CD4-positive, alpha-beta T cell (primary cell): ENCODE measurements at regions not wholly inside any gene's neighbourhood (a gene's known extent, or its start where the extent isn't known, plus 50 kb on each side); places are given as distances from the start of the nearest gene placed in this dataset.

Experiments used
- ATAC-seq: fragments of 200-7000 bp; cut with Tn5 transposase; one replicate; pipeline ENCODE4 v1.10.0; 2022; ENCODE audit warnings: mild to moderate bottlenecking; ENCODE audit not compliant: poor library complexity
- CTCF ChIA-PET: fragments of 350-600 bp; sonication (Branson Sonifier 250); formaldehyde crosslinking; loops from one replicate; lab custom pipeline; 2021; ENCODE audit warnings: antibody characterized with exemption, inconsistent platforms; lab: Charles Lee
- POLR2A ChIA-PET: fragments of 350-600 bp; sonication (Branson Sonifier 250); formaldehyde crosslinking; loops from one replicate; lab custom pipeline; 2021; ENCODE audit warnings: antibody characterized with exemption, inconsistent platforms; lab: Charles Lee
- DNase-seq, 14 experiments: peaks; one replicate each; pipeline ENCODE4 v3.0.0-alpha.2; 2013 to 2020; ENCODE audit warnings: mixed read lengths in 2 of 14
- H3K27ac ChIP-seq, 2 donors: one replicate each; pipeline versions ENCODE4 v1.5.1 to v1.7.0; 2013; ENCODE audit warnings: low read length in 2 of 2, low read depth in 1 of 2, mild to moderate bottlenecking in 1 of 2
- H3K27me3 ChIP-seq, 2 experiments: 1 replicate in 1 of 2; 2 replicates in 1 of 2; pipeline versions ENCODE4 v1.6.1 to v1.7.0; 2013; ENCODE audit warnings: low read length in 2 of 2, control low read depth in 1 of 2, mild to moderate bottlenecking in 1 of 2, moderate library complexity in 1 of 2; ENCODE audit not compliant: insufficient read depth in 2 of 2, control insufficient read depth in 1 of 2
- H3K36me3 ChIP-seq: one replicate; pipeline ENCODE4 v1.6.1; 2013; ENCODE audit warnings: low read length, control low read depth; ENCODE audit not compliant: insufficient read depth
- H3K4me1 ChIP-seq: one replicate; pipeline ENCODE4 v1.6.1; 2013; ENCODE audit warnings: low read length, control low read depth; ENCODE audit not compliant: insufficient read depth
- H3K4me3 ChIP-seq: one replicate; pipeline ENCODE4 v1.5.1; 2013; ENCODE audit warnings: mild to moderate bottlenecking, low read length, moderate library complexity
- H3K9me3 ChIP-seq, 2 experiments: 1 replicate in 1 of 2; 2 replicates in 1 of 2; pipeline versions ENCODE4 v1.6.1 to v1.7.0; 2013; ENCODE audit warnings: low read length in 2 of 2, mild to moderate bottlenecking in 2 of 2, control low read depth in 1 of 2, moderate library complexity in 1 of 2; ENCODE audit not compliant: control insufficient read depth in 1 of 2, insufficient read depth in 1 of 2
- H3K27ac Mint-ChIP-seq: one replicate; pipeline ENCODE4 v1.8.0; 2020; ENCODE audit warnings: mixed read lengths
- H3K27me3 Mint-ChIP-seq: one replicate; pipeline ENCODE4 v1.8.0; 2021; ENCODE audit warnings: mixed read lengths
- H3K36me3 Mint-ChIP-seq: one replicate; pipeline ENCODE4 v1.8.0; 2021; ENCODE audit warnings: low read depth, mixed read lengths
- H3K4me1 Mint-ChIP-seq: one replicate; pipeline ENCODE4 v1.8.0; 2021; ENCODE audit warnings: low read depth, mixed read lengths
- H3K4me3 Mint-ChIP-seq: one replicate; pipeline ENCODE4 v1.8.0; 2020; ENCODE audit warnings: mild to moderate bottlenecking, mixed read lengths
- H3K9me3 Mint-ChIP-seq: one replicate; pipeline ENCODE4 v1.8.0; 2020; ENCODE audit warnings: mixed read lengths
- intact Hi-C, 2 experiments: fragments of 100-400 bp; cut with DNase I in 1 of 2; cut with micrococcal nuclease in 1 of 2; formaldehyde crosslinking; loops; one replicate each; pipeline versions ENCODE4 v1.15.1 to v1.9.0; 2023 to 2025; cut with DNase I, micrococcal nuclease
- TF ChIP-seq, protein P1 (sequence below): fragments of 200-600 bp; IDR thresholded peaks from one replicate; pipeline ENCODE4 v1.8.0; 2022; ENCODE audit warnings: antibody characterized with exemption, mild to moderate bottlenecking

DNA sequence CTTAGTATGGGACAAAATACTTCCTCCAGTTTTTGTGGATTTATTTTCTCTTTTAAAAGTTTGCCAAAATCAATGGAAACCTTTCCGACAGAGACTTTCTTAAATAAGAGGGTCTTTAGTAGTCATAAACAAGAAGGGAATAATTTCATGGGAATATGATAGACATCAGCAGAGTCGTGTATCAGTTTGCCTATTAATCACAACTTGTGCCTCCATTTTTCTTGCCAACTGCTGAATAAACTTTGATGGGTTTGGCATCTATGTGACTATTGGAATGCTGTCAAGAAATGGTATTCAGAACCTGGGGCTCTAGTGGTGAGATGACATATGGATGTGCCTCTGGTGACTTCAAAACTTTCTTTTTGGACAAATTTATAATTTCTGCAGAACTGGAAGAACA lies 1668.2 kb downstream of the MAT2B start:
- ATAC-seq = no peak
- no peaks in the 10 kb centered on the region for H3K27me3 Mint-ChIP-seq
- H3K9me3 Mint-ChIP-seq = peaks cover 6% of the 10 kb centered on the region
- no peak overlapping the region for H3K4me3 Mint-ChIP-seq
- Histone ChIP-seq H3K4me3 (no peak overlapping the region), H3K27ac (no peak overlapping the region), H3K36me3 (no peaks in the 10 kb centered on the region), H3K9me3 (peaks cover 0 to 5% of the 10 kb centered on the region in 2 experiments), H3K27me3 (no peaks in the 10 kb centered on the region), H3K4me1 (no peaks in the 10 kb centered on the region)
- intact Hi-C loops = no loop called here
- TF ChIP-seq, protein P1, sequence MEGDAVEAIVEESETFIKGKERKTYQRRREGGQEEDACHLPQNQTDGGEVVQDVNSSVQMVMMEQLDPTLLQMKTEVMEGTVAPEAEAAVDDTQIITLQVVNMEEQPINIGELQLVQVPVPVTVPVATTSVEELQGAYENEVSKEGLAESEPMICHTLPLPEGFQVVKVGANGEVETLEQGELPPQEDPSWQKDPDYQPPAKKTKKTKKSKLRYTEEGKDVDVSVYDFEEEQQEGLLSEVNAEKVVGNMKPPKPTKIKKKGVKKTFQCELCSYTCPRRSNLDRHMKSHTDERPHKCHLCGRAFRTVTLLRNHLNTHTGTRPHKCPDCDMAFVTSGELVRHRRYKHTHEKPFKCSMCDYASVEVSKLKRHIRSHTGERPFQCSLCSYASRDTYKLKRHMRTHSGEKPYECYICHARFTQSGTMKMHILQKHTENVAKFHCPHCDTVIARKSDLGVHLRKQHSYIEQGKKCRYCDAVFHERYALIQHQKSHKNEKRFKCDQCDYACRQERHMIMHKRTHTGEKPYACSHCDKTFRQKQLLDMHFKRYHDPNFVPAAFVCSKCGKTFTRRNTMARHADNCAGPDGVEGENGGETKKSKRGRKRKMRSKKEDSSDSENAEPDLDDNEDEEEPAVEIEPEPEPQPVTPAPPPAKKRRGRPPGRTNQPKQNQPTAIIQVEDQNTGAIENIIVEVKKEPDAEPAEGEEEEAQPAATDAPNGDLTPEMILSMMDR = no peak
- H3K27ac Mint-ChIP-seq = no peak overlapping the region
- DNase-seq = no peak
- H3K4me1 Mint-ChIP-seq = no peaks in the 10 kb centered on the region
- ChIA-PET POLR2A (no interaction called here), CTCF (no interaction called here)
- no peaks in the 10 kb centered on the region for H3K36me3 Mint-ChIP-seq

DNA sequence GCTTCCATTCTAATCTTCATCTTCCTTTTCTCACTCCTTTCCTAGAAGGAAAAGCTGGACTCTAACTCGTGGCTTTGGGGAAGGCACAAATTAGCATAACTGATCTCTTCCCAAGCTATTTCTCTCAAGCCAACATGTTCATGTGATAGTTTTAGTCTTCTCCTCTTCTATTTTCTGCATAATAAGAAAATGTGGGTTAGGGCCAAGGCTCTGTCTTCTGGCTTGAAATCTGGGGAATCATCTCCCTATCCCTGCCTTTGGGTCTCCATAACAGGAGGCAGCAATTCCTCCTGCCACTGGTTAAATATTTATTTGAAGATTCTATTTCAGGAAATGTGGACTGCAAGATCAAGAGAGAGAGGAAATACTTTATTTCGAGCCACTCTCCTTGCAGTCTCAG lies 1669.6 kb downstream of the MAT2B start:
- Histone ChIP-seq H3K36me3 (no peaks in the 10 kb centered on the region), H3K4me1 (no peaks in the 10 kb centered on the region), H3K9me3 (peaks cover 0 to 5% of the 10 kb centered on the region in 2 experiments), H3K27ac (no peak overlapping the region), H3K27me3 (no peaks in the 10 kb centered on the region), H3K4me3 (no peak overlapping the region)
- intact Hi-C loops = no loop called here
- Mint-ChIP-seq H3K9me3 (peaks cover 6% of the 10 kb centered on the region), H3K4me1 (no peaks in the 10 kb centered on the region), H3K36me3 (no peaks in the 10 kb centered on the region), H3K27ac (no peak overlapping the region), H3K27me3 (no peaks in the 10 kb centered on the region), H3K4me3 (no peak overlapping the region)
- DNase-seq (no peak), ATAC-seq (no peak)
- TF ChIP-seq, protein P1 = no peak
- POLR2A ChIA-PET = no interaction called here
- CTCF ChIA-PET = no interaction called here

DNA sequence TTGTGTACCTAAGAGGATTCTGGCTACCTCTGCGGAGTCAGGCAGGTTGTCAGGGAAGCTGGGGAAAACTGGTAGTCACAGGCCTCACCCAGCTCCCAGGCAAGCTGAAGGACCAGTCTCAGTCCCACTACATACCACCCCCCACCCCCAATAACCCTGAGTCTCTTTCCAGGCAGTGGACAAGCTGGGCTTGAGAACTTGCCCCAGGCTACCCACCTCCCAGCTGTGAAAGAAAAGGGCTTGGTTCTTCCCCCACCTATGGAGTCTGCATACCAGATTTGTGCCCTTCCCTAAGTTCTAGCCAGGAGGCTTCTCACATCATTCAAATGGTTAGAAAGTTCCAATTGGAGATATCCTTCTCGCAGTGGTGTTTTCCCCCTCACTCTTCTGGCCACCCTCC lies 1678.8 kb downstream of the MAT2B start:
- no peaks in the 10 kb centered on the region for H3K27me3 ChIP-seq
- no peaks in the 10 kb centered on the region for H3K36me3 ChIP-seq
- Mint-ChIP-seq H3K9me3 (peaks cover 4% of the 10 kb centered on the region), H3K36me3 (no peaks in the 10 kb centered on the region), H3K27me3 (no peaks in the 10 kb centered on the region), H3K27ac (no peak overlapping the region), H3K4me3 (no peak overlapping the region), H3K4me1 (no peaks in the 10 kb centered on the region)
- H3K27ac ChIP-seq = no peak overlapping the region
- H3K4me3 ChIP-seq = no peak overlapping the region
- H3K4me1 ChIP-seq = no peaks in the 10 kb centered on the region
- intact Hi-C loops = no loop called here
- ChIA-PET POLR2A (no interaction called here), CTCF (no interaction called here)
- TF ChIP-seq, protein P1 = no peak
- no peak for ATAC-seq
- H3K9me3 ChIP-seq = peaks cover 0 to 8% of the 10 kb centered on the region in 2 experiments
- DNase-seq = no peak
